SU-DHL-6 (cell line): ENCODE measurements at regions not wholly inside any gene's neighbourhood (a gene's known extent, or its start where the extent isn't known, plus 50 kb on each side); places are given as distances from the start of the nearest gene placed in this dataset.

Source experiments
- EZH2phosphoT487 ChIP-seq: fragments of 200-600 bp; sonication (generic), shearing (Covaris generic); conservative IDR thresholded peaks from 2 replicates; pipeline ENCODE4 v1.6.1; 2018; ENCODE audit warnings: mild to moderate bottlenecking, antibody characterized with exemption, low read length, moderate library complexity, mixed read lengths
- TF ChIP-seq, protein P1 (sequence below): fragments of 200-600 bp; sonication (generic); IDR thresholded peaks from one replicate; pipeline ENCODE4 v1.5.1; 2017; ENCODE audit warnings: antibody characterized with exemption, mild to moderate bottlenecking, low read length, moderate library complexity; ENCODE audit not compliant: insufficient read depth, poor library complexity, severe bottlenecking

DNA sequence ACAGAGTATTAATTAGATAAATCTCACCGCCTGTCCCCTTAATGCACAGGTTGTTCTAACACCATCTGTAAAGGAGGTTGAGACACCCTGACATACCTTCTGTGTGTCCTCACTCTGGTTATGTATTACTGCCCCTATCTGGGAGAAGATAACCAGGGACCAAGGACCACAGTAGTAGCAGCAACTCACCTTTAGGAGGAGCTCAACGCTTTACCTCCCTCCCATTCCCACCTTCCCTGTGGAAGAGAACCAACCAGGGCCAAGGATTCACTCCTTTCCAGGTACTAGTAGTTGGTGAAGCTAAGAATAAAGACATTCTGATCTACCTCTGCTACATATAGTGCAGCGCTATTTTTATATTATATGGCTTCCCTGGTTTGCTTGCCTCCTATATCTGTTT is 232.6 kb downstream of the MEX3B start:
- TF ChIP-seq, protein P1, sequence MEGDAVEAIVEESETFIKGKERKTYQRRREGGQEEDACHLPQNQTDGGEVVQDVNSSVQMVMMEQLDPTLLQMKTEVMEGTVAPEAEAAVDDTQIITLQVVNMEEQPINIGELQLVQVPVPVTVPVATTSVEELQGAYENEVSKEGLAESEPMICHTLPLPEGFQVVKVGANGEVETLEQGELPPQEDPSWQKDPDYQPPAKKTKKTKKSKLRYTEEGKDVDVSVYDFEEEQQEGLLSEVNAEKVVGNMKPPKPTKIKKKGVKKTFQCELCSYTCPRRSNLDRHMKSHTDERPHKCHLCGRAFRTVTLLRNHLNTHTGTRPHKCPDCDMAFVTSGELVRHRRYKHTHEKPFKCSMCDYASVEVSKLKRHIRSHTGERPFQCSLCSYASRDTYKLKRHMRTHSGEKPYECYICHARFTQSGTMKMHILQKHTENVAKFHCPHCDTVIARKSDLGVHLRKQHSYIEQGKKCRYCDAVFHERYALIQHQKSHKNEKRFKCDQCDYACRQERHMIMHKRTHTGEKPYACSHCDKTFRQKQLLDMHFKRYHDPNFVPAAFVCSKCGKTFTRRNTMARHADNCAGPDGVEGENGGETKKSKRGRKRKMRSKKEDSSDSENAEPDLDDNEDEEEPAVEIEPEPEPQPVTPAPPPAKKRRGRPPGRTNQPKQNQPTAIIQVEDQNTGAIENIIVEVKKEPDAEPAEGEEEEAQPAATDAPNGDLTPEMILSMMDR: no peak
- TF ChIP-seq EZH2phosphoT487: no peak
